ENCODE measurements at regions not wholly inside any gene's neighbourhood (a gene's known extent, or its start where the extent isn't known, plus 50 kb on each side); places are given as distances from the start of the nearest gene placed in this dataset.

DNA sequence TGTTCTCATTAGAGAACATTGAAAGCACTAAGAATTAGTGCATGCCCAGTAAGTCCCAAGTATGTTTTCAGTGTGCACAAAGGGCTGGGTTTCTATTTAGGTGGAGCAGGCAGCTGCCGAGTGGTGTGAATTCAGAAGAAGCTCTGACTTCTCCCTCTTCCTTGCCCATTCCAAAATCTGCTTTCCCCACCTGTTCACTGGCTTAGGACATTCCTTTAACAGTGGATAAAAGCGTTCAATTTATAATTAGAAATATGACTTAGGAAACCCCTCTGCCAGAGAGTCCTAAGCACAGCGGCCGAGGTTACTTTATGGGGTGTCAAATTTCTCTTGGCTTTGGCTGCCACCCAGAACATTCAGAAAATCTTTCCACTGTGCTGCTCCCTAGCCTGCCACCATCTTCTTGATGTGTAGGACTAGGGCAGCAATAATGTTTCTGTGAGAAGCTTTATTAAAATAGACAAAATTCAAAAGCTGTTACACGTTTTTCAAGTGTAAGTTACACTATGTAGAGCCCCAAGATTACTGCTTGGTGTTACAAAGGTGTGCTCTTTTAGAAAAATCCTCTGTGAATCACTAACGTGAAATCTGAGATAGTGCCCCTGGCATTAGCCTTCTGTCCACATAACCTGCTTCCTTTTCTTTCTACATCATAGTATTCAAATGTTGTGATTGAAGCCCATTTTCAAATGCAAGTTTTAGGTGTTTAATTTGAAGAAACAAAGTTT is 191.6 kb upstream of the ANKRD50 start:
- ChIA-PET CTCF (no interaction called here), POLR2A (no interaction called here)
- H3K4me1 Mint-ChIP-seq: no peaks in the 10 kb centered on the region
- TF ChIP-seq, protein P1, sequence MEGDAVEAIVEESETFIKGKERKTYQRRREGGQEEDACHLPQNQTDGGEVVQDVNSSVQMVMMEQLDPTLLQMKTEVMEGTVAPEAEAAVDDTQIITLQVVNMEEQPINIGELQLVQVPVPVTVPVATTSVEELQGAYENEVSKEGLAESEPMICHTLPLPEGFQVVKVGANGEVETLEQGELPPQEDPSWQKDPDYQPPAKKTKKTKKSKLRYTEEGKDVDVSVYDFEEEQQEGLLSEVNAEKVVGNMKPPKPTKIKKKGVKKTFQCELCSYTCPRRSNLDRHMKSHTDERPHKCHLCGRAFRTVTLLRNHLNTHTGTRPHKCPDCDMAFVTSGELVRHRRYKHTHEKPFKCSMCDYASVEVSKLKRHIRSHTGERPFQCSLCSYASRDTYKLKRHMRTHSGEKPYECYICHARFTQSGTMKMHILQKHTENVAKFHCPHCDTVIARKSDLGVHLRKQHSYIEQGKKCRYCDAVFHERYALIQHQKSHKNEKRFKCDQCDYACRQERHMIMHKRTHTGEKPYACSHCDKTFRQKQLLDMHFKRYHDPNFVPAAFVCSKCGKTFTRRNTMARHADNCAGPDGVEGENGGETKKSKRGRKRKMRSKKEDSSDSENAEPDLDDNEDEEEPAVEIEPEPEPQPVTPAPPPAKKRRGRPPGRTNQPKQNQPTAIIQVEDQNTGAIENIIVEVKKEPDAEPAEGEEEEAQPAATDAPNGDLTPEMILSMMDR (IDR thresholded peaks at IDR 0.05): no peak
- H3K27me3 Mint-ChIP-seq: no peaks in the 10 kb centered on the region
- H3K9me3 Mint-ChIP-seq: no peaks in the 10 kb centered on the region
- ATAC-seq (ENCODE audit: low read depth): no peak
- no peak for DNase-seq
- H3K27ac Mint-ChIP-seq: no peak overlapping the region
- intact Hi-C loops (cut with micrococcal nuclease): no loop called here
- H3K36me3 Mint-ChIP-seq (ENCODE audit: low read depth): no peaks in the 10 kb centered on the region
- no peak overlapping the region for H3K4me3 Mint-ChIP-seq

DNA sequence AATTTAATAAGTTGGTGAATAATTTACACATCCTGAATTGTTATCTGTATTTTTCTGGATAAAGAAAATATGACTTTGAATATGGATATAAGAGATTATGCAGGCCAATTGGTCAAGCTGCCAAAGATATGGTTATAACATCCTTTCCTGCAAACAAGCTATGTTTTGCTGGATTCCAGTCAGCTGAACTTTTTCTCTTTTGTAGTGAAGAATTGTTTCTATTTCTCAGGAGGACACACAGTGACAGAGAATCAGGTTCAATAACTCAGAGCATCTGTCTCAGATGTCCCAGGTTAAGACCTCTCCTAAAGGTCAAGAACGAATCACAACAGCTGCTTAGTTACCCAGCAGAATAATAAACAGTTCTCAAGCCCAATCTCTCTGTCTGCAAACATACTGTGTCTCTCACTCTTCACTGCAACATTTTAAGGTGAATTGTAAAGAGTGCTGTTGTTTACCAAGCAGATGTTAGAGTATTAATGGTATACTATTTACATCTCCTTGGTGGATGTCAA is 189.5 kb upstream of the ANKRD50 start:
- POLR2A ChIA-PET: no interaction called here
- CTCF ChIA-PET: interaction anchor here (0.7 kb wide), 1 partner anchor 1586 kb away, joined by 3 read pairs; no protein-coding TSS in a partner anchor
- intact Hi-C loops (cut with micrococcal nuclease): no loop called here
- Mint-ChIP-seq H3K36me3 (ENCODE audit: low read depth) (no peaks in the 10 kb centered on the region), H3K9me3 (peaks cover 1% of the 10 kb centered on the region), H3K4me3 (no peak overlapping the region), H3K4me1 (no peaks in the 10 kb centered on the region), H3K27ac (no peak overlapping the region), H3K27me3 (no peaks in the 10 kb centered on the region)
- ATAC-seq (ENCODE audit: low read depth) (no peak), DNase-seq (no peak)
- TF ChIP-seq, protein P1 (IDR thresholded peaks at IDR 0.05): no peak

DNA sequence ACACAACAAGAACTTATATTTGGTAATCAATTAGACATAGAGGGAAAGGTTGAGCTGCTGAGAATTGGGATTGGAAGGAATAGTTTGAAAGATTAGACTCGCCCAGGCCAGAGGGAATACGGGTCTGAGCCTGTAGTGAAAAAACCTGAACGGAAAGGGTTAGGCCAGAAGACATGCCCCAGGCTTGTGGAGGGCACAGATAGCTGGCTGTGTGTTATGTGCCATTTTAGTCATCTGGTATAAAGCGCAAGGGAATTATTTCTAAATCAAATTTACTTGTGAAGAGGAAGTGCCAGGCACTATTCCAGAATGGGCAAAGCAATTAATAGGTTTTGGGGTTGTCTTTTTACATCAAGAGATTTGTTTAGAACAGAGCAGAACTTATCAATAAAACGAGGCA is 187.5 kb upstream of the ANKRD50 start:
- Mint-ChIP-seq H3K9me3 (peaks cover 2% of the 10 kb centered on the region), H3K4me3 (no peak overlapping the region), H3K36me3 (ENCODE audit: low read depth) (no peaks in the 10 kb centered on the region), H3K4me1 (no peaks in the 10 kb centered on the region), H3K27ac (no peak overlapping the region), H3K27me3 (no peaks in the 10 kb centered on the region)
- CTCF ChIA-PET: no interaction called here
- TF ChIP-seq, protein P1 (IDR thresholded peaks at IDR 0.05): no peak
- POLR2A ChIA-PET: no interaction called here
- intact Hi-C loops (cut with micrococcal nuclease): no loop called here
- DNase-seq (no peak), ATAC-seq (ENCODE audit: low read depth) (no peak)

DNA sequence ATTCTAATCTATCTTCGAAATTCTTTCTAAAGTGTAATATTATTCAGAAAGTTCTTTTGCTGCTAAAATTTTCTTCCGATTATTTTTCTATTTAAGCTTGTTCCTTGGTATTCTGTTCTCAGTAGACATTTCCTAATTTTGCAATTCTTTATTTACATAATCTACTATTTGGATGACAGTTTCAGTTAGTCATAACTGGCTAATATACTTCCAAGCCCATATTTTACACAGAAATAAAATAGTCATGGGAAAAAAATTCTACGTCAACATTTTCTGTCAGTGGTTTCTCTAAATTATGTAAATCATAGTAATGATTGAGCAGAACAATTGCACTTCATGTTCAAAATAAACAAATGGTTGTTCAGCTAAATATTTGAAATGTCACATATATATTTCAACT is 178.0 kb upstream of the ANKRD50 start:
- ChIA-PET CTCF (no interaction called here), POLR2A (no interaction called here)
- Mint-ChIP-seq H3K36me3 (ENCODE audit: low read depth) (no peaks in the 10 kb centered on the region), H3K27me3 (no peaks in the 10 kb centered on the region), H3K27ac (no peak overlapping the region), H3K4me1 (no peaks in the 10 kb centered on the region), H3K9me3 (peaks cover 2% of the 10 kb centered on the region), H3K4me3 (no peak overlapping the region)
- ATAC-seq (ENCODE audit: low read depth) (no peak), DNase-seq (no peak)
- intact Hi-C loops (cut with micrococcal nuclease): no loop called here
- TF ChIP-seq, protein P1 (IDR thresholded peaks at IDR 0.05): no peak

DNA sequence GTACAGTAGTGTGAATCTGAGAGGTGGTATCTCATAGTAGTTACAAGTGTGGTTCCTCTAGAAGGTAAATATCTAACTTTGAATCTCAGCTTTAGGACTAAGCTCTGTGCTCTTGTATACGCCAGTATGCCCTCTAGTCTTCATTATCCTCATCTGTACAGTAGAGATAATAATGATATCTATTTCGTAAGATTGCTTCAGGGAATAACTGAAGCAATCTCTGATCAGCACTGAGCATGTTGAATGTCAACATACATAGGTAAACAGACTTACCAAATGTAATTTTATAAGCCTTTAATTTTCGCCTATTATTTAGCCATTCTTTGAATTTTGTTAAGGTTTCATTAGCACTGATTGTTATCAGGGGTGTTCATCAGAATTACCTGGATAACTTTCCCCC is 175.2 kb upstream of the ANKRD50 start:
- intact Hi-C loops (cut with micrococcal nuclease): no loop called here
- H3K36me3 Mint-ChIP-seq (ENCODE audit: low read depth): no peaks in the 10 kb centered on the region
- no peak for DNase-seq
- no peaks in the 10 kb centered on the region for H3K4me1 Mint-ChIP-seq
- ATAC-seq (ENCODE audit: low read depth): no peak
- no peak overlapping the region for H3K4me3 Mint-ChIP-seq
- peaks cover 2% of the 10 kb centered on the region for H3K9me3 Mint-ChIP-seq
- no peaks in the 10 kb centered on the region for H3K27me3 Mint-ChIP-seq
- POLR2A ChIA-PET: no interaction called here
- TF ChIP-seq, protein P1 (IDR thresholded peaks at IDR 0.05): no peak
- H3K27ac Mint-ChIP-seq: no peak overlapping the region
- CTCF ChIA-PET: no interaction called here

Measured in activated B cell treated with CpG ODN at 0.5 μM for 24 hours (primary cell).